Central memory CD4-positive, alpha-beta T cell (primary cell): ENCODE measurements at regions not wholly inside any gene's neighbourhood (a gene's known extent, or its start where the extent isn't known, plus 50 kb on each side); places are given as distances from the start of the nearest gene placed in this dataset.

ENCODE experiments used
- DNase-seq: peaks from one replicate; pipeline ENCODE4 v3.0.0; 2022

- DNase-seq = no peak
Observed at GRCh38 chr3:124282751-124283651, 291.1 kb upstream of the ROPN1 start.

DNA sequence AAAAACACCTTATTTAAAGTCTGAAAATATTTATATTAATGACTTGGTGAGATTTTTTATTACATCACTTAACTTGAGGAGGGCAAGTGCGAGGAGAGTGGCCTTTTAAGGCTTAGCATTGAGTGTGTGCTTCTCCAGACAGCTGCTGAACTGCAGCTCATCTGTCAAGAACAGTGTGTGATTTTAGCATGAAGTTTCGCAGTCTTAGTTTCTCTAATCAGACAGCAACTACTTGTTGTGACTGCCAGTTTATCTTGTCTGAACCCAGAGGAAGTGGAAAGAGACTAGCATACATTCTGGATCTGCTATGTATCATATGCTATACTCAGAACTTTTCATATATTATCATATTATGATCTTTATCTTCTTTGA, 291.7 kb upstream of the ROPN1 start:
- DNase-seq = no peak

DNA sequence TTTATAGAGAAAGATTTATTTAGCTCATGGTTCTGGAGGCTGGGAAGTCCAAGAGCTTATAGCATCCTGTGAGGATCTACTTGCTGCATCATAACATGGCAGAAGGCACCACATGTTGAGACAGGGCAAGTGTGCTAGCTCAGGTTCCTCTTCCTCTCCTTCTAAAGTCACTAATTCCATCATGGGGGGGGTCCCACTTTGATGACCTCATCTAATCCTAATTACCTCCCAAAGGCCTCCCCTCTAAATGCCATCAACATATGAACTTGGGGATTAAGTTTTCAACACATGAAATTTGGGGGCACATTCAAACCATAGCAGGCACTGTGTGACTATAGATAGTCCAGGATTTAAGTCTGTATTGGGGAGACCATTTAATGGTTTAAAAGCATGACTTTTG, 297.1 kb upstream of the ROPN1 start:
- DNase-seq = no peak

- no peak for DNase-seq
Observed at GRCh38 chr3:124291008-124291407, 299.1 kb upstream of the ROPN1 start.

GRCh38 chr3:124292329-124292728, 300.4 kb upstream of the ROPN1 start:
- no peak for DNase-seq

- DNase-seq = no peak
Observed at GRCh38 chr3:124293584-124293983, 301.7 kb upstream of the ROPN1 start.

- no peak for DNase-seq
Observed at GRCh38 chr3:124295362-124295761, 303.4 kb upstream of the ROPN1 start.

DNA sequence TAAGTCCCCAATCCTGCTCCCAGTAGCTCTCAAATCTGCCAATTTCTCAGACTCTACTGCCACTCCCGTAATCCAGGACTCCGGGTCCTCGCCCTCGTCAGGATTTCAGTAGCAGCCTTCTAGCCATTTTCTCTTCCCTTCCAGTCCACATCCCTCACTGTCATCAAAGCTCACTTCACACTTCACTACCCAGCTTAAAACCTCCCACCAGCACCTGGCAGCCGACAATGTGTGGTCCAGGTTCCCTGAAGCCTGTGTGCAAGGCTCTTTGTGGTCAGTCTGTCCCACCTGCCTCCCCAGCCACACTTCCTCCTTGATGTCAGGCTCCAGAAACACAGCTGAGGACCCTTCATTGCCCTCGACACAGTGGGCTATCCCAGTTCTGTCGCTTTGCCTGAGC, 304.5 kb upstream of the ROPN1 start:
- no peak for DNase-seq

- DNase-seq = no peak
Observed at GRCh38 chr3:124297062-124297980, 305.4 kb upstream of the ROPN1 start.

GRCh38 chr3:124298301-124298700, 306.4 kb upstream of the ROPN1 start:
- no peak for DNase-seq

- no peak for DNase-seq
Observed at GRCh38 chr3:124298951-124299350, 307.0 kb upstream of the ROPN1 start.

- no peak for DNase-seq
Observed at GRCh38 chr3:124299831-124300230, 307.9 kb upstream of the ROPN1 start.

DNA sequence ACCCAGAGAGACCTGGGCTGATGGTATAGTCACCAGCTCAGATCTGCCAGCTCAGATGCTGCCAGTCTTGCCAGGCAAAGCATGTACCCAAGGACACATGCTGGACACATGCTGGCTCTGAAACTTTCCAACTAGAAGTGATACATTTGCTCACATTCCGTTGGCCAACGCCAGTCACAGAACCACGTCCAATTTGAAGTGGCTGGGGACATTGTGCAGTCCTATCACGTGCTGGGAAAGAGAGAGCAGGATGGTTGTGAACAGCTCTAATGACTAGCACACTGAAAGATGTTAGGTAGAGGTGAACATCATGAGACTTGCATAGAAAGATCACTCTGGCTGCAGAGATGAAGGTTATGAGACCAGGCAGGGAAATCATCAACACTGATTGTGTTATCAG, 308.5 kb upstream of the ROPN1 start:
- no peak for DNase-seq

DNA sequence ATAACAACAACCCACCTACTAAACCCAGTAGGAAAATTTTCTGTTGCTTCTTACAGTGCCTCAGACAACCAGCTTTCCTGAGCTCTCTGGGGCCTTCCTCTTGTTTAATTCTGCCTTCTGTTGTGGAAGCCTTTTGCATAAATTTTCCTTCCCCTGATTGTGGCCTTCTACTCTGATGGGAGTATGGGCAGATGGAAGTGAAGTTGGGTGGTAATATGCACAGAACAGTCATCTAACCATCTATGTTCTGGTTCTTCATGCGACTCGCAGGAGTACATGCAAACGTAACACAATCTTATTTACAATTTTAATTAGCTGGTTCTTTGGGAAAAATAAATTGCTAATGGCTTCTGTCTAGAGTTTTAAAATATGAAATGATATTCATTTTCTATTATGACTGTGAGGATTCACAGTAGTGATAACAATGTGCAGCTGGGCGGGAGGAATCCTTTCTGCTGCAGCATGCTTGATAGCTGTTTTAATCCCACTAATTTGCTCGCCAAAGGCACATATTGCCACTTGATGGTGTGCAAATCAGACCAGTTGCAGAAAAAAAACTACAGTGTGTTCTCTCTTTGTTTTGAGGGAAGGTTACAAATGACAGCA, 311.5 kb upstream of the ROPN1 start:
- DNase-seq = no peak

DNA sequence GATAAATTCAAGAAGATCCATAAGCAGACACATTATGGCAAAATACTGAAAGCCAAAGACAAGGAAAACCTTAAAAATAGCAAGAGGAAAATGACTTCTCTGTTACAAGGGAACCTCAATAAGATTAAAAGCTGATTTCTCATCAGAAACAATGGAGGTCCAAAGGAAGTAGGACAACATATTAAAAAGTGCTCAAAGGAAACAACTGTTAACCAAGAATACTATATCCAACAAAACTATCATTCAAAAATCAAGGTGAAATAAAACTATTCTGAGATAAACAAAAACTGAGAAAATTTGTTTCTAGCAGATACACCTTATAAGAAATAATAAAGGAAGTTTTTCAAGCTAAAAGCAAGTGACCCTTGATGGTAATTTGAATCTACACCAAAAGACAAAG, 314.7 kb upstream of the ROPN1 start:
- DNase-seq = no peak

DNA sequence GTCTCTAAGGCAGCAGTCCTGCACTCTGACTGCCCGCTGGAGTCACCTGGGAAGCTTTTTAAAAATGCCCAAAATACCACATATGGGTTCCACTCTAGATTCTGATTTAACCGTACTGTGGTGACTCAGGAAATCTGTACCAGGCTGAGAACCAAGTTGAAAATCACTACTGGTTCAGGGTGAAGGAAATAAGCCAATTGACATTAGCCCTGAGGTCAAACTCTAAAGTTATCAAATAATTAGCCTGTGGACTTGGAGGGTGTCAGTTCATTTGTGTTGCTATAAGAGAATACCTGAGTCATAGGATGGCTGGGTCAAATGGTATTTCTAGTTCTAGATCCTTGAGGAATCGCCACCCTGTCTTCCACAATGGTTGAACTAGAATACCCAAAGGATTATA, 321.7 kb upstream of the ROPN1 start:
- DNase-seq = no peak

GRCh38 chr3:124315215-124316033, 323.5 kb upstream of the ROPN1 start:
- no peak for DNase-seq

GRCh38 chr3:124316034-124316287, 324.0 kb upstream of the ROPN1 start:
- DNase-seq = no peak

- DNase-seq = no peak
Observed at GRCh38 chr3:124318014-124318413, 326.1 kb upstream of the ROPN1 start.

- DNase-seq = no peak
Observed at GRCh38 chr3:124318656-124319055, 326.7 kb upstream of the ROPN1 start.

DNA sequence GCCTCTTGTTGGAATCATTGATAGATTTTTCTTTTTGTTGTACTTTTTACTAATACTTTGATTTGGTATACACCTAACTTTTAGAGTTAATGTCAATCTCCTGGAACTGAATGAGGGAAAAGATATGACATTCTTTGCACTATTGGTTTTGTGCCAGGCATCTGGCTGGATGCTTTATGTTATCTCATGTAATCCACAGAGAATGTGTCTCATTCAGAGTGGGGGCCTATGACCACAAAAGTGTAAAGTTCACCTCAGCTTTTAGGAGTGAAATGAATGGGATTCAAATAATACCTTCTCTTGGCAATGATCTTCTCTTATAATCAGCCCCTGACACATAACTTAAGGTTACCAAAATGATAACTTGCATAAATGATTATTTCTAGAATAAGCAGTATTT, 329.1 kb upstream of the ROPN1 start:
- no peak for DNase-seq

DNA sequence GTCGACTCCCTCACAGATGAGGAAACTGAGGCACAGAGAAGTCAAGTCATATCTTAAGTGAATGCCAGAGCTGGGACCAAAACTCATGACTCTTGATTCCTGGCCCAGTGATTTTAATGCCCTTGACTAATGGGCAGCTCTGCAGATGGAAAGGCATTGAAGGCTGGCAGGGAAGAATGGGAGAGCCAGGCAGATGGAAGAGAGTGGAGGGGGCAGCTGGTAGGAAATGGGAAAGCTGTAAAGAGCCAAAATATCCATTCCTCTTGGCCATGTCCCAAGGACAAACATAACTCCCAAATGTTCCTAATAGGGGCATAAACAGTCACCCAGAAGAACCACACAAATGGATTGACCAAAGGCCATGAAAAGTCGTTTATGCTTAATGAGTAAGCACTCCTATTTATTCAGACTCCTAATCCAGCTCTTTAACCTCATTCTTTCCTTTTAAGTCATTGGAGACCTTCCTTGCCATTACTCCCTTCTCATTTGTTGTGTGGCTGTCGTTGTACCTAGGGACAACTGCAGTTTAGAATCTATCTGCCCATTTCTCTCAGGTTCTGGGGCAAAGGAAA, 330.5 kb upstream of the ROPN1 start:
- no peak for DNase-seq

- no peak for DNase-seq
Observed at GRCh38 chr3:124322966-124323365, 331.0 kb upstream of the ROPN1 start.
